H1 (cell line): ENCODE measurements at regions not wholly inside any gene's neighbourhood (a gene's known extent, or its start where the extent isn't known, plus 50 kb on each side); places are given as distances from the start of the nearest gene placed in this dataset.
A peak's percentile ranks its signal among the peaks of the same experiment; 100 is the strongest.

Experiments
- CTCF ChIA-PET: fragments of 300-600 bp; sonication (Branson Sonifier 250); formaldehyde crosslinking; loops from one replicate; lab custom pipeline; 2021; ENCODE audit not compliant: partially characterized antibody; lab: Charles Lee
- POLR2A ChIA-PET: fragments of 300-600 bp; sonication (Branson Sonifier 250); formaldehyde crosslinking; loops from one replicate; lab custom pipeline; 2021; ENCODE audit warnings: inconsistent platforms; ENCODE audit not compliant: partially characterized antibody; lab: Charles Lee
- DNase-seq, 2 experiments: peaks; one replicate each; pipeline versions ENCODE4 v3.0.0 to v3.0.0-alpha.2; 2010 to 2022; ENCODE audit warnings: low spot score in 2 of 2, low read depth in 1 of 2, mixed read lengths in 1 of 2
- FAIRE-seq: peaks from 2 replicates; lab custom pipeline; 2011; peaks lifted over from hg19 to GRCh38; lab: Jason Lieb, UNC
- H2AFZ ChIP-seq: 2 replicates; pipeline ENCODE4 v1.8.1; 2012; ENCODE audit warnings: low read length, inconsistent platforms
- H2AK5ac ChIP-seq: 2 replicates; pipeline ENCODE4 v1.6.1; 2013; ENCODE audit warnings: low read depth, low read length
- H2BK120ac ChIP-seq: replicated peaks from 2 replicates; pipeline ENCODE3; 2013; ENCODE audit warnings: low read depth, low read length, inconsistent platforms
- H2BK12ac ChIP-seq: 2 replicates; pipeline ENCODE4 v1.6.1; 2013; ENCODE audit warnings: low read depth, low read length
- H2BK15ac ChIP-seq: 2 replicates; pipeline ENCODE4 v1.6.1; 2013; ENCODE audit warnings: low read length
- H2BK20ac ChIP-seq: 2 replicates; pipeline ENCODE4 v1.6.1; 2013; ENCODE audit warnings: low read length
- H2BK5ac ChIP-seq: 2 replicates; pipeline ENCODE4 v1.6.1; 2013; ENCODE audit warnings: low read depth, low read length
- H3K14ac ChIP-seq: 2 replicates; pipeline ENCODE4 v1.6.1; 2013; ENCODE audit warnings: inconsistent platforms; ENCODE audit not compliant: insufficient read length
- H3K18ac ChIP-seq: 2 replicates; pipeline ENCODE4 v1.6.1; 2013; ENCODE audit warnings: low read length; ENCODE audit errors: extremely low read depth
- H3K23ac ChIP-seq: 2 replicates; pipeline ENCODE4 v1.6.1; 2013; ENCODE audit warnings: inconsistent platforms; ENCODE audit not compliant: insufficient read length
- H3K23me2 ChIP-seq: 2 replicates; pipeline ENCODE4 v1.6.1; 2013; ENCODE audit warnings: low read depth, low read length
- H3K27ac ChIP-seq: 2 replicates; pipeline ENCODE4 v1.6.1; 2011; ENCODE audit warnings: low read depth, low read length, inconsistent platforms
- H3K27me3 ChIP-seq, 4 experiments: replicated peaks in 1 of 4; 1 replicate in 1 of 4; 2 replicates in 3 of 4; pipeline versions ENCODE4 v1.6.1 to v1.8.1; 2011 to 2013; ENCODE audit warnings: low read length in 3 of 4, mild to moderate bottlenecking in 3 of 4, inconsistent platforms in 2 of 4, mixed read lengths in 2 of 4, moderate library complexity in 1 of 4; ENCODE audit not compliant: control insufficient read depth in 3 of 4, insufficient read depth in 3 of 4; ENCODE audit errors: extremely low read depth in 1 of 4
- H3K36me3 ChIP-seq, 4 experiments: 2 replicates each; pipeline versions ENCODE4 v1.6.1 to v1.8.1; 2011 to 2013; ENCODE audit warnings: mild to moderate bottlenecking in 4 of 4, low read length in 3 of 4, moderate library complexity in 2 of 4, control low read depth in 1 of 4, inconsistent platforms in 1 of 4; ENCODE audit not compliant: insufficient read depth in 4 of 4, control insufficient read depth in 2 of 4
- H3K4ac ChIP-seq: replicated peaks from 2 replicates; pipeline ENCODE3; 2013; ENCODE audit warnings: low read length, low read depth, mixed read lengths, inconsistent platforms; ENCODE audit not compliant: insufficient read length
- H3K4me1 ChIP-seq, 4 experiments: replicated peaks in 1 of 4; 1 replicate in 1 of 4; 2 replicates in 3 of 4; pipeline versions ENCODE4 v1.6.1 to v1.8.1; 2011 to 2013; ENCODE audit warnings: low read length in 3 of 4, inconsistent platforms in 2 of 4, mixed read lengths in 1 of 4; ENCODE audit not compliant: insufficient read depth in 4 of 4, control insufficient read depth in 3 of 4
- H3K4me2 ChIP-seq, 2 experiments: 2 replicates each; pipeline versions ENCODE4 v1.6.1 to v1.8.1; 2011 to 2013; ENCODE audit warnings: low read depth in 2 of 2, low read length in 2 of 2, control low read depth in 1 of 2, inconsistent platforms in 1 of 2, mild to moderate bottlenecking in 1 of 2; ENCODE audit not compliant: insufficient read depth in 1 of 2
- H3K4me3 ChIP-seq, 4 experiments: fragments of 200-600, 300-600 bp in 1 of 4; sonication (generic), shearing (Covaris generic), sonication (Bioruptor Twin) in 1 of 4; 2 replicates each; pipeline versions ENCODE4 v1.5.1 to v1.8.1; 2011 to 2016; ENCODE audit warnings: low read length in 4 of 4, low read depth in 3 of 4, control low read depth in 2 of 4, inconsistent platforms in 2 of 4, mild to moderate bottlenecking in 2 of 4, mixed read lengths in 1 of 4, moderate library complexity in 1 of 4; ENCODE audit not compliant: insufficient read depth in 2 of 4; ENCODE audit errors: extremely low read depth in 1 of 4
- H3K56ac ChIP-seq: replicated peaks from 2 replicates; pipeline ENCODE3; 2013; ENCODE audit warnings: low read depth, mild to moderate bottlenecking, mixed read lengths, low read length, inconsistent platforms; ENCODE audit not compliant: insufficient read length
- H3K79me1 ChIP-seq: 2 replicates; pipeline ENCODE4 v1.6.1; 2013; ENCODE audit warnings: low read depth, low read length, control low read depth
- H3K79me2 ChIP-seq, 2 experiments: 2 replicates each; pipeline versions ENCODE4 v1.6.1 to v1.8.1; 2012 to 2013; ENCODE audit warnings: low read length in 2 of 2, mild to moderate bottlenecking in 2 of 2, inconsistent platforms in 1 of 2; ENCODE audit not compliant: insufficient read depth in 2 of 2, control insufficient read depth in 1 of 2
- H3K9ac ChIP-seq, 4 experiments: replicated peaks in 1 of 4; 1 replicate in 1 of 4; 2 replicates in 3 of 4; pipeline versions ENCODE4 v1.6.1 to v1.8.1; 2011 to 2013; ENCODE audit warnings: low read depth in 3 of 4, low read length in 3 of 4, control low read depth in 2 of 4, mild to moderate bottlenecking in 2 of 4, moderate library complexity in 2 of 4, inconsistent platforms in 1 of 4; ENCODE audit errors: extremely low read depth in 1 of 4
- H3K9me3 ChIP-seq, 2 experiments: 2 replicates each; pipeline versions ENCODE4 v1.6.1 to v1.8.1; 2012 to 2013; ENCODE audit warnings: mild to moderate bottlenecking in 2 of 2, moderate library complexity in 2 of 2, control low read depth in 1 of 2, inconsistent platforms in 1 of 2, low read depth in 1 of 2, low read length in 1 of 2, mixed read lengths in 1 of 2; ENCODE audit not compliant: insufficient read depth in 2 of 2
- H4K20me1 ChIP-seq, 2 experiments: replicated peaks in 1 of 2; 2 replicates each; pipeline versions ENCODE3 to v1.8.1; 2011 to 2013; ENCODE audit warnings: inconsistent platforms in 2 of 2, low read length in 2 of 2, mild to moderate bottlenecking in 1 of 2; ENCODE audit not compliant: insufficient read depth in 2 of 2, control insufficient read depth in 1 of 2
- H4K5ac ChIP-seq: 2 replicates; pipeline ENCODE4 v1.6.1; 2013; ENCODE audit warnings: low read length, low read depth, mixed read lengths, inconsistent platforms; ENCODE audit not compliant: insufficient read length
- H4K8ac ChIP-seq: 2 replicates; pipeline ENCODE4 v1.8.0; 2013; ENCODE audit warnings: mild to moderate bottlenecking, moderate library complexity, low read length, inconsistent platforms; ENCODE audit not compliant: insufficient read depth; ENCODE audit errors: extremely low read depth
- H4K91ac ChIP-seq: replicated peaks from 2 replicates; pipeline ENCODE3; 2013; ENCODE audit warnings: low read length, mixed read lengths, inconsistent platforms; ENCODE audit not compliant: insufficient read length
- BACH1 ChIP-seq: IDR thresholded peaks from 2 replicates; pipeline ENCODE4 v1.6.1; 2012; ENCODE audit warnings: low read length, improper control_type of control experiment
- BRCA1 ChIP-seq: IDR thresholded peaks from 2 replicates; pipeline ENCODE4 v1.6.1; 2012; ENCODE audit warnings: low read depth, low read length, improper control_type of control experiment
- EP300 ChIP-seq, 2 experiments: IDR thresholded peaks; 1 replicate in 1 of 2; 2 replicates in 1 of 2; pipeline ENCODE4 v1.6.1; 2011 to 2012; ENCODE audit warnings: low read depth in 2 of 2, low read length in 2 of 2, mild to moderate bottlenecking in 2 of 2, borderline replicate concordance in 1 of 2, inconsistent platforms in 1 of 2, moderate library complexity in 1 of 2
- JUN ChIP-seq: IDR thresholded peaks from 2 replicates; pipeline ENCODE4 v1.6.1; 2011; ENCODE audit warnings: low read depth, mild to moderate bottlenecking, improper control_type of control experiment, low read length
- MAFK ChIP-seq: IDR thresholded peaks from 2 replicates; pipeline ENCODE4 v1.6.1; 2012; ENCODE audit warnings: low read depth, mild to moderate bottlenecking, improper control_type of control experiment, low read length
- NANOG ChIP-seq: IDR thresholded peaks from 2 replicates; pipeline ENCODE4 v1.6.1; 2011; ENCODE audit warnings: low read length, low read depth, mild to moderate bottlenecking, inconsistent platforms; ENCODE audit not compliant: insufficient read depth, poor library complexity, severe bottlenecking
- RAD21 ChIP-seq, 2 experiments: IDR thresholded peaks in 1 of 2; conservative IDR thresholded peaks in 1 of 2; 2 replicates each; pipeline ENCODE4 v1.6.1; 2011; ENCODE audit warnings: low read depth in 2 of 2, low read length in 2 of 2, improper control_type of control experiment in 1 of 2, inconsistent platforms in 1 of 2, mild to moderate bottlenecking in 1 of 2, moderate library complexity in 1 of 2
- RNF2 ChIP-seq: fragments of 200-900, 300-1000 bp; sonication (generic); IDR thresholded peaks from 2 replicates; pipeline ENCODE4 v1.7.1; 2016; ENCODE audit warnings: borderline replicate concordance, low read depth, mild to moderate bottlenecking, antibody characterized with exemption, low read length; ENCODE audit not compliant: poor library complexity, severe bottlenecking; ENCODE audit errors: missing control alignments
- SUZ12 ChIP-seq: fragments of 200-600 bp; sonication (generic); IDR thresholded peaks from 2 replicates; pipeline ENCODE4 v1.6.1; 2012; ENCODE audit warnings: mild to moderate bottlenecking, inconsistent platforms, low read length, moderate library complexity, mixed read lengths
- TEAD4 ChIP-seq: IDR thresholded peaks from 2 replicates; pipeline ENCODE4 v1.6.1; 2012; ENCODE audit warnings: low read depth, low read length, inconsistent platforms, mixed read lengths
- WGBS, 2 experiments: shearing (Covaris generic) in 1 of 2; methylation state at CpG; one replicate each; pipeline versions ENCODE4 v1.1.6 to v1.1.7; 2013 to 2015; ENCODE audit warnings: low lambda C conversion rate in 2 of 2, mixed read lengths in 2 of 2, inconsistent platforms in 1 of 2, low coverage in 1 of 2, missing lambda C conversion rate in 1 of 2; ENCODE audit not compliant: insufficient replicate concordance in 2 of 2, insufficient coverage in 1 of 2, insufficient read length in 1 of 2; ENCODE audit errors: extremely low coverage in 1 of 2, missing lambda C conversion rate in 1 of 2; 5-methylcytosine and 5-hydroxymethylcytosine counted together

GRCh38 chr20:56810141-56810540 lies 181.0 kb downstream of the TFAP2C start:
- Histone ChIP-seq H4K8ac (no peak overlapping the region), H3K56ac (no peak overlapping the region), H3K27me3 (peaks cover 0 to 14% (median 0%) of the 10 kb centered on the region in 4 experiments; a peak in 3 of 7 replicates), H3K4me2 (no peak overlapping the region), H3K23me2 (peaks cover 4% of the 10 kb centered on the region; the same call in 1 of the 2 replicates), H2BK20ac (no peak overlapping the region), H3K23ac (no peak overlapping the region), H3K4me1 (peaks cover 2 to 23% (median 2%) of the 10 kb centered on the region in 4 experiments), H3K9ac (no peak overlapping the region), H3K4me3 (no peak overlapping the region), H2BK12ac (0 out of 2 replicates have a peak overlapping the region, but pooled peaks have one; percentile 85), H2BK5ac (no peak overlapping the region), H4K91ac (no peak overlapping the region), H2BK120ac (no peak overlapping the region), H4K20me1 (peaks cover 0 to 4% of the 10 kb centered on the region in 2 experiments), H3K18ac (no peak overlapping the region), H2AFZ (no peak overlapping the region), H2BK15ac (no peak overlapping the region), H3K36me3 (no peaks in the 10 kb centered on the region), H3K79me1 (no peaks in the 10 kb centered on the region; the same call in 1 of the 2 replicates), H3K27ac (no peak overlapping the region), H3K4ac (no peak overlapping the region), H2AK5ac (no peak overlapping the region; the same call in 1 of the 2 replicates), H3K79me2 (no peaks in the 10 kb centered on the region), H3K14ac (no peak overlapping the region), H3K9me3 (no peaks in the 10 kb centered on the region), H4K5ac (no peak overlapping the region)
- DNase-seq, result no peak
- 83% methylated on average over 6 of the region's 6 CpGs; no CpG with 5 or more reads in 1 of the 2 experiments for WGBS, 2 experiments
- ChIA-PET POLR2A (no interaction called here), CTCF (no interaction called here)
- no peak for FAIRE-seq
- TF ChIP-seq BRCA1 (no peak), SUZ12 (no peak), RAD21 (IDR thresholded peaks at IDR 0.05 in 1 of 2, conservative IDR thresholded peaks at IDR 0.05 in 1 of 2; ENCODE audit: low read depth in 2 of 2, low read length in 2 of 2) (no peak), EP300 (IDR thresholded peaks at IDR 0.05; ENCODE audit: borderline replicate concordance in 1 of 2, low read depth in 2 of 2, low read length in 2 of 2) (no peak), NANOG (no peak), JUN (no peak), TEAD4 (no peak), MAFK (no peak), RNF2 (no peak), BACH1 (no peak)
